GM18508 (cell line): ENCODE measurements at regions not wholly inside any gene's neighbourhood (a gene's known extent, or its start where the extent isn't known, plus 50 kb on each side); places are given as distances from the start of the nearest gene placed in this dataset.

ENCODE experiments used
- ATAC-seq: cut with Tn5 transposase; IDR thresholded peaks from one replicate; pipeline ENCODE4 v1.9.1; 2021; ENCODE audit warnings: moderate number of reproducible peaks; ENCODE audit not compliant: insufficient read depth, unreplicated experiment

- ATAC-seq, result no peak
Observed at GRCh38 chr4:111214371-111214770, 591.5 kb upstream of the PITX2 start.

- ATAC-seq, result no peak
Observed at GRCh38 chr4:111215755-111216154, 592.9 kb upstream of the PITX2 start.

- no peak for ATAC-seq
Observed at GRCh38 chr4:111216791-111217190, 593.9 kb upstream of the PITX2 start.

DNA sequence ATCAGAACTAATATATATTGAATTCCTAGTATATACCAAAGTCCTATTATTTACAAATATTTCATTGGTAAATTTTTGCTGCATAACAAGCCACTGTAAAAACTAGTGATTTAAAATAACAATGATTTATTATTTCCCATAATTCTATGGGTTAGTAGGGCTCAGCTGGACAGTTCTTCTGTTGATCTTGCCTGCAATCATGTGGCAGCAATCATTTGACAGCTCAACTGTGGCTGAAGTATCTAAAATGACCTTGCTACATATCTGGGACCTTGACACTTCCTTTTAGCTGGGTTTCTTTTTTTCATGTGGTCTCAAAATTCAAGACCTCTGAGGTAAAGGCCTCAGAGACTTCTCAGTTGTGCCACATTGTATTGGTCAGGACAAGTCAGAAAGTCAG, 598.5 kb upstream of the PITX2 start:
- ATAC-seq, result no peak

DNA sequence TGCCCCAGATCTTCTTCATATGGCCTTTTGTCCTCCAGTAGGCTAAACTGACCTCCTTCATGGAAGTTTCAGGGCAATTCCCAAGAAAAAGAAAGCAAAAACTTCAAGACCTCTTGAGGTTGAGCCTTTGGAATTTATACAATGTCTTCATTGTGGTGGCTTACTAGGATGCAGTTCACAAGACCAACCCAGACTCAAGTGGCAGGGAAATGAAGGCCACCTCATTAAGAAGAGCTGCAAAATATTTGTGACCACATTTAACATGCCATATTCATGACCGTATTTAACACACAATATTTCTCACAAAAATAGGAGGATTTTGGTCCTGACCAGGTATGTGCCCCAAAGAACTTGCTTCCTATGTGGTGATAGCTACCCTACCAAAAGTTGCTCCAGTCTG, 605.5 kb upstream of the PITX2 start:
- ATAC-seq, result no peak

GRCh38 chr4:111228874-111229273, 606.0 kb upstream of the PITX2 start:
- ATAC-seq, result no peak

- no peak for ATAC-seq
Observed at GRCh38 chr4:111230265-111230664, 607.4 kb upstream of the PITX2 start.

- ATAC-seq, result no peak
Observed at GRCh38 chr4:111231281-111231680, 608.4 kb upstream of the PITX2 start.

GRCh38 chr4:111234939-111235338, 612.1 kb upstream of the PITX2 start:
- no peak for ATAC-seq

DNA sequence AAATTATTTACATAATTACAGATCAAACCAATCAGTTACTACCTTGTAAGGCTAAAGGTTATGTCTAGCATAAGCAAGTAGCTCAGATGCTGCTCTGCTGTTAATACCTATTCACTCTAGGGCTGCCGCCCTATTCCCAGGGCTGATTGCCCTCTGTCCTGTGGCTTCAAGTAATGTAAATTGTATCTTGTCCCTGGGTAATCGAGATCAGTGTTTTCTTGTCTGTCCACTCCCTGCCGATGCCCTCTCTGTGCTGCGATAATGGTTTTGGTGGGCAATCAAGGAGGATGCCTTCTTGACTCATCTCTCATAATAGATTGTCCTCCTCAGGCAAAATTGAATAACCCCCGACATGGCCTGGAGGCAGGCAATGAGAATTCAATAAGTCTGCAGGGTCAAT, 641.0 kb upstream of the PITX2 start:
- ATAC-seq, result no peak

- no peak for ATAC-seq
Observed at GRCh38 chr4:111266937-111267336, 644.1 kb upstream of the PITX2 start.

GRCh38 chr4:111267786-111268185, 644.9 kb upstream of the PITX2 start:
- ATAC-seq, result no peak

GRCh38 chr4:111268769-111269414, 646.0 kb upstream of the PITX2 start:
- peak; percentile 80 for ATAC-seq

DNA sequence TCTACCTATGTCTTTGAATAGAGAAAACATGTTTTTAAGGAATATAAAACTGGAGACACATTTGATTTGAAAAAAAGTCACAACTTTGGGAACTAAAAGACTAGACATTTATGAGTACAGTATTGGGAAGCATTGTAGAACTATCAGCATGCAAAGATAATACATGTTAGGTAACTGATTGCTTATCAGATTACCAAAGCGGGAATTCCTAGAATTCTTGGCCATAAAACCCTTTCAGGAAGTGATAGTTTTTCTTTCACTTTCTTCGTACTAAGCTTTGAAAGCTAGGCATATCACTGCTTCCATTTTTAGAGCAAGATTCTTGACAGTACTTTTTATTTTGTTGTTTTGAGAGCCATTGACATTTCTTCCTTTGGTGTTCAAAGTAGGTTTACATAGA, 646.6 kb upstream of the PITX2 start:
- no peak for ATAC-seq

- no peak for ATAC-seq
Observed at GRCh38 chr4:111274060-111274459, 651.2 kb upstream of the PITX2 start.

DNA sequence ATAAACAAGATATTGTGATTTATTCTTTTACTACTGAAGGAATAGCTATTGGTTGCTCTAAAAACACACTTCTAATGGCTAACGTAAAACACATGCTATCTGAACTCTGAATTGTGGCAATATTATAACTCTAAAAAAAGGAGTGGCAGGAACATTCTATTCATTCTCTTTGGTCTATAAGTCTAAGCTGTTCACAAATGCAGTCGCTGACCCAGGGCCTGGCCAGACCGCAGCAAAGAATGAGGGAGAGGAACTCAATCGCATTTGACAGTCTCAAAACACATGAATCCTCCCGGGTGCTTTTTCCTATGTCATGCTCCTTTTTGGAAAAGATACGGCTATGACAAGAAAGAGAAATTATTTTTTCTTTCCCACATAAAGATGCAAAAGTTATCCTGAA, 651.6 kb upstream of the PITX2 start:
- ATAC-seq, result no peak

GRCh38 chr4:111281219-111281618, 658.3 kb upstream of the PITX2 start:
- no peak for ATAC-seq

- ATAC-seq, result no peak
Observed at GRCh38 chr4:111282035-111282434, 659.2 kb upstream of the PITX2 start.

- peak; percentile 79 for ATAC-seq
Observed at GRCh38 chr4:111283066-111283677, 660.3 kb upstream of the PITX2 start.

DNA sequence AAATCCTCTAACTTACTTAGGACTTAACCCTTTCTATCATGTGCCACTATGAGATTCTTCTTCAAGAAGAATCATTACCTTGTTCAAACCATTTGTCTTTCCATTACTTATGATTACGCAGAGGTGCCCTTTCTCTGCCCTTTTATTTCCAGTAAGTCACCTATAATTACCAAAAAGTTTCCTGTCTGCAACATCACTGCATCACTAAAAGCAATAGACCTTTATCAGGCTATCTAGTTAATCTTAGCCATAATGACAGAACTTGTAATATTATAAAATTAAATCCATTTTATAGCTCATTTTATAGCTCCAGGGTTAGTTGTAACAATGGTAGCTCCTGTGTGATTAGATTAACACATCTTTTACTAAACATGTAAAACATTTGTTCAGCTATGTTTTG, 673.6 kb upstream of the PITX2 start:
- ATAC-seq, result no peak

- ATAC-seq, result no peak
Observed at GRCh38 chr4:111303806-111304205, 680.9 kb upstream of the PITX2 start.

DNA sequence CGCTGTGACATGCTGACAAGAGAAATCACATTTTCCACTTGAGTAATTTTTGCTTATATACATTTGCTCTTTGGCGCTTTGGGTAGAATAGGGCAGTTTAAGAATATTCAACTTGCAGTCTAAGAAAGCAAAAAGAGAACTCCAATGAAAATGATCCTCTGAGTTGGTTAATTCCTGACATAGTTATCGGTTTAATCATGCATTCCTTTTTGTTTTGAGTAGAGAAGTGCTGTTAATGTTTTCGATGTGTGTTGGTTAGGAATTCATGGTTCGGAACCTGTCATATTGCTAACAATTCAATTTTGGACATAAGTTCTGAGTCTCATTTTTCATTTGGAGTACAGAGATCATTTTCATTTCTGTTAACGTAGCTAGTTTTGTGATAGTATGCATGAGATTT, 700.6 kb upstream of the PITX2 start:
- no peak for ATAC-seq
